Calu3 (cell line): ENCODE measurements at regions not wholly inside any gene's neighbourhood (a gene's known extent, or its start where the extent isn't known, plus 50 kb on each side); places are given as distances from the start of the nearest gene placed in this dataset.

Source experiments
- BruUV-seq: library from RNA; stranded (reverse); fragments of 400-500 nt; replicated peaks from 2 replicates; lab custom pipeline; 2021; lab: Mats Ljungman, UMichigan
- CTCF ChIA-PET: fragments of 300-600 bp; sonication (Branson Sonifier 250); formaldehyde crosslinking; loops from one replicate; lab custom pipeline; 2022; ENCODE audit warnings: antibody characterized with exemption; lab: Charles Lee
- DNase-seq: peaks from one replicate; pipeline ENCODE4 v3.0.0; 2022
- H3K27ac Mint-ChIP-seq: one replicate; pipeline ENCODE4 v1.8.0; 2022; ENCODE audit warnings: mixed read lengths; ENCODE audit not compliant: unreplicated experiment
- H3K27me3 Mint-ChIP-seq: one replicate; pipeline ENCODE4 v1.8.0; 2022; ENCODE audit warnings: mixed read lengths; ENCODE audit not compliant: unreplicated experiment
- H3K36me3 Mint-ChIP-seq: one replicate; pipeline ENCODE4 v1.8.0; 2022; ENCODE audit warnings: mild to moderate bottlenecking, moderate library complexity, mixed read lengths; ENCODE audit not compliant: insufficient read depth, unreplicated experiment
- H3K4me1 Mint-ChIP-seq: one replicate; pipeline ENCODE4 v1.8.0; 2022; ENCODE audit warnings: mild to moderate bottlenecking, low read depth, mixed read lengths; ENCODE audit not compliant: unreplicated experiment
- H3K4me3 Mint-ChIP-seq: one replicate; pipeline ENCODE4 v1.8.0; 2022; ENCODE audit warnings: mild to moderate bottlenecking, low read depth, moderate library complexity, mixed read lengths; ENCODE audit not compliant: unreplicated experiment
- H3K9me3 Mint-ChIP-seq: one replicate; pipeline ENCODE4 v1.8.0; 2022; ENCODE audit warnings: low read depth, mixed read lengths; ENCODE audit not compliant: unreplicated experiment
- CTCF ChIP-seq: fragments of 200-600 bp; IDR thresholded peaks from one replicate; pipeline ENCODE4 v1.8.0; 2022; ENCODE audit warnings: antibody characterized with exemption; ENCODE audit not compliant: unreplicated experiment
- intact Hi-C: fragments of 100-400 bp; cut with micrococcal nuclease; formaldehyde crosslinking; loops from one replicate; pipeline ENCODE4 v1.10.0; 2022; ENCODE audit not compliant: unreplicated experiment

DNA sequence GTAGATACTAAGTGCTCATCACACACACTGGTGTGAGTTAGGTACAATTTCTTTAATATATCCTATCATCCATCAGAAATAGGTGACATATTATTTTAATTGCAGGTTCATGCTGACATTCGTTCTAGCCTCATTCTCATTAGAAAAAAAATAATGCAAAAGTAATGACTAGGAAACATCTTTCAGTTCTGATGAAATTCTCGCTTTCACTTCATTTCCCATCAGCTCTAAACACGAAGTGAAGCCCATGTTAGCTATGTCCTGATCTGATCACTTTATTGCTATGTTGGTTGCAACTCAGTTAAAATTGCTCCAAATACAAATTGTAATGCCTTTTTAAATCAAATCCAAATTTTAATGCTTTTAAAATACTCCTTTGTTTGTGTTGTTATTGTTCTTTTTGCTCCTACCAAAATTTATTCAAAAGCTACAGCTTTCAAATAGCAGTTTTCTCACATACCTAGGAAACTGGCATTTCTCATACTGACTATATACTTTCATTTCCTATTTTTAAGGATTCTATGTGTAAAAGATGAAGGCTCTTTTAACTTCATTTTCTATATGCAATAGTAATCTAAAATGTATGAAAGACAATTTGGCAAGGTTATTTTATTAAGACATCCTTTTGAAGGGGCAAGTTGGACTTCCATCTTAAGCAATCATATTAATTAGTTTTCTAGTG, 1237.8 kb upstream of the ACO1 start:
- intact Hi-C loops, result no loop called here
- H3K4me3 Mint-ChIP-seq, result no peak overlapping the region
- no peaks in the 10 kb centered on the region for H3K36me3 Mint-ChIP-seq
- CTCF ChIA-PET, result no interaction called here
- TF ChIP-seq CTCF, result no peak
- no peaks in the 10 kb centered on the region for H3K9me3 Mint-ChIP-seq
- no peaks in the 10 kb centered on the region for H3K4me1 Mint-ChIP-seq
- DNase-seq, result no peak
- BruUV-seq, result no TSS peak
- no peak overlapping the region for H3K27ac Mint-ChIP-seq
- no peaks in the 10 kb centered on the region for H3K27me3 Mint-ChIP-seq

- no peak for DNase-seq
- H3K36me3 Mint-ChIP-seq, result no peaks in the 10 kb centered on the region
- no peak overlapping the region for H3K27ac Mint-ChIP-seq
- H3K4me1 Mint-ChIP-seq, result no peaks in the 10 kb centered on the region
- no TSS peak for BruUV-seq
- H3K4me3 Mint-ChIP-seq, result no peak overlapping the region
- H3K27me3 Mint-ChIP-seq, result no peaks in the 10 kb centered on the region
- CTCF ChIA-PET, result no interaction called here
- H3K9me3 Mint-ChIP-seq, result no peaks in the 10 kb centered on the region
- intact Hi-C loops, result no loop called here
- TF ChIP-seq CTCF, result no peak
These were observed 1231.1 kb upstream of the ACO1 start for GRCh38 chr9:31153250-31153840.

- no peaks in the 10 kb centered on the region for H3K4me1 Mint-ChIP-seq
- H3K4me3 Mint-ChIP-seq, result no peak overlapping the region
- CTCF ChIA-PET, result no interaction called here
- H3K36me3 Mint-ChIP-seq, result no peaks in the 10 kb centered on the region
- intact Hi-C loops, result no loop called here
- no TSS peak for BruUV-seq
- no peaks in the 10 kb centered on the region for H3K27me3 Mint-ChIP-seq
- peaks cover 3% of the 10 kb centered on the region for H3K9me3 Mint-ChIP-seq
- H3K27ac Mint-ChIP-seq, result no peak overlapping the region
- DNase-seq, result no peak
- no peak for TF ChIP-seq CTCF
These were observed 1217.9 kb upstream of the ACO1 start for GRCh38 chr9:31166516-31166915.

- H3K4me3 Mint-ChIP-seq, result no peak overlapping the region
- no peaks in the 10 kb centered on the region for H3K27me3 Mint-ChIP-seq
- intact Hi-C loops, result no loop called here
- no peaks in the 10 kb centered on the region for H3K36me3 Mint-ChIP-seq
- BruUV-seq, result no TSS peak
- CTCF ChIA-PET, result no interaction called here
- H3K9me3 Mint-ChIP-seq, result peaks cover 3% of the 10 kb centered on the region
- no peak for DNase-seq
- H3K27ac Mint-ChIP-seq, result no peak overlapping the region
- no peaks in the 10 kb centered on the region for H3K4me1 Mint-ChIP-seq
- TF ChIP-seq CTCF, result no peak
These were observed 1216.3 kb upstream of the ACO1 start for GRCh38 chr9:31168161-31168560.
